Panc1 (cell line): ENCODE measurements at regions not wholly inside any gene's neighbourhood (a gene's known extent, or its start where the extent isn't known, plus 50 kb on each side); places are given as distances from the start of the nearest gene placed in this dataset.

Source experiments
- ATAC-seq: fragments of 200-7000 bp; cut with Tn5 transposase; 2 replicates; pipeline ENCODE4 v1.9.1; 2020; ENCODE audit warnings: mild to moderate bottlenecking, moderate library complexity
- BruUV-seq: library from RNA; stranded (reverse); fragments of 400-500 nt; replicated peaks from 2 replicates; lab custom pipeline; 2021; lab: Mats Ljungman, UMichigan
- CTCF ChIA-PET: fragments of 300-600 bp; sonication (Branson Sonifier 250); formaldehyde crosslinking; loops from one replicate; lab custom pipeline; 2022; ENCODE audit warnings: antibody characterized with exemption; lab: Charles Lee
- POLR2A ChIA-PET: fragments of 300-600 bp; sonication (Branson Sonifier 250); formaldehyde crosslinking; loops from one replicate; lab custom pipeline; 2022; ENCODE audit warnings: antibody characterized with exemption; lab: Charles Lee
- DNase-seq: peaks from one replicate; pipeline ENCODE4 v3.0.0-alpha.2; 2010; ENCODE audit warnings: low read depth, low spot score
- H3K27ac ChIP-seq: 2 replicates; pipeline ENCODE4 v1.5.1; 2011; ENCODE audit warnings: mild to moderate bottlenecking, low read length, inconsistent platforms
- H3K27me3 ChIP-seq: fragments of 200-500 bp; sonication (Bioruptor generic); 2 replicates; pipeline ENCODE4 v1.6.0; 2014; ENCODE audit warnings: low read length, inconsistent platforms; ENCODE audit not compliant: control insufficient read depth, insufficient read depth
- H3K36me3 ChIP-seq: fragments of 200-500 bp; sonication (Bioruptor generic); 2 replicates; pipeline ENCODE4 v1.5.1; 2014; ENCODE audit warnings: inconsistent platforms, mild to moderate bottlenecking, low read length, moderate library complexity; ENCODE audit not compliant: control insufficient read depth, insufficient read depth
- H3K4me1 ChIP-seq: 2 replicates; pipeline ENCODE4 v1.5.1; 2011; ENCODE audit warnings: inconsistent platforms, mild to moderate bottlenecking, low read length, moderate library complexity; ENCODE audit not compliant: control insufficient read depth, insufficient read depth
- H3K4me3 ChIP-seq, 2 experiments: 2 replicates each; pipeline ENCODE4 v1.5.1; 2011 to 2012; ENCODE audit warnings: low read depth in 2 of 2, low read length in 2 of 2, mild to moderate bottlenecking in 2 of 2, inconsistent platforms in 1 of 2, moderate library complexity in 1 of 2
- H3K9me3 ChIP-seq: fragments of 200-500 bp; sonication (Bioruptor generic); 2 replicates; pipeline ENCODE4 v1.5.1; 2014; ENCODE audit warnings: low read depth, mild to moderate bottlenecking, inconsistent platforms, low read length, moderate library complexity; ENCODE audit not compliant: control insufficient read depth, insufficient read depth
- POLR2AphosphoS5 ChIP-seq: IDR thresholded peaks from 2 replicates; pipeline ENCODE4 v1.6.1; 2012; ENCODE audit warnings: mild to moderate bottlenecking, low read depth, low read length, moderate library complexity
- SIN3A ChIP-seq: IDR thresholded peaks from 2 replicates; pipeline ENCODE4 v1.6.1; 2012; ENCODE audit warnings: low read depth, mild to moderate bottlenecking, low read length, moderate library complexity, borderline replicate concordance; ENCODE audit not compliant: insufficient read depth
- TCF7L2 ChIP-seq: IDR thresholded peaks from 2 replicates; pipeline ENCODE4 v1.6.1; 2011; ENCODE audit warnings: mild to moderate bottlenecking, low read depth, low read length, inconsistent platforms
- in situ Hi-C: cut with HindIII; loops from 2 replicates; pipeline ENCODE4 v1.10.0; 2016; ENCODE audit warnings: low sequenced_read_pairs, low pct_unique_long_range_greater_than_20kb
- intact Hi-C: fragments of 100-400 bp; cut with micrococcal nuclease; formaldehyde crosslinking; loops from one replicate; pipeline ENCODE4 v1.10.0; 2022; ENCODE audit not compliant: unreplicated experiment
- TF ChIP-seq, protein P1 (sequence below): fragments of 450-650 bp; IDR thresholded peaks from 2 replicates; pipeline ENCODE4 v1.5.1; 2017; ENCODE audit warnings: mild to moderate bottlenecking
- TF ChIP-seq, protein P2 (sequence below), 2 experiments: IDR thresholded peaks; 2 replicates each; pipeline ENCODE4 v1.6.1; 2011 to 2012; ENCODE audit warnings: low read depth in 2 of 2, control low read depth in 1 of 2, low read length in 1 of 2, mild to moderate bottlenecking in 1 of 2, moderate library complexity in 1 of 2; ENCODE audit not compliant: insufficient read depth in 1 of 2

DNA sequence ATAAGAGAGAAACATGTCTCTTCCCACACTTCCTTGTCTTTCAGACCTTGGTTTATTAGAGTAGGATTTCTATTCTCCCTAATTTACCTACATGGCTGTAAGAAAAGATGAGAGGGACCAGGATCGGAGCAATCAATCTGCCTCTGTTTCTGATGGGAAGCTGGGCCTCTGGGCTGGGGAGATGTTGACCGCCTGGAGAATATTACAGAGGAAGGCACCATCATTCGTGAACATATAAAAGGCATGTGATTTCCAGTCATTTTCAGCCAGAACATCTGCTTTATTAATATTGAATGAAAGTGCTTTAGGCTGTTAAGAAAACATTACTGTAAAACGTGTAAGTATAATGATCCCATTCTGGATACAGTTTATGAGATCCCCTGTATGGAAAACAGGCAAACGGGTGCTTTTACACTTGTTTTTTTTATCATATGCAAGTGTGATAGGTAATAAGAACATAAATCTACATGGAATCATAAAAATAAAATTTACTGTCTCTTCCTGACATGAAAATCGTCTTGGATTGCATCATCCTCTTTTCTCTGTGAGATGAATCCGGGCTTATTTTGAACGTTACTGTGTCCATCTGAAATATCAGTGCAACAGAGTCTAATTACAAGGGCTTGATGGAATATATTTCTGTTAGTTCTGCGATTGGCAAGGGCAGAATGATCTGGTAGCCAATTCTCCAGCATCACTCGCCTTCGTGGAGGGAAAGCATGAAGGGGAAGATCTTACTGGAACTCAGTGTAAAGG, 94.5 kb upstream of the BAIAP2L1 start:
- ATAC-seq, result no peak
- Histone ChIP-seq H3K27ac (no peak overlapping the region), H3K4me1 (no peaks in the 10 kb centered on the region), H3K36me3 (no peaks in the 10 kb centered on the region), H3K9me3 (no peaks in the 10 kb centered on the region), H3K27me3 (no peaks in the 10 kb centered on the region), H3K4me3 (no peak overlapping the region)
- TF ChIP-seq, protein P1, sequence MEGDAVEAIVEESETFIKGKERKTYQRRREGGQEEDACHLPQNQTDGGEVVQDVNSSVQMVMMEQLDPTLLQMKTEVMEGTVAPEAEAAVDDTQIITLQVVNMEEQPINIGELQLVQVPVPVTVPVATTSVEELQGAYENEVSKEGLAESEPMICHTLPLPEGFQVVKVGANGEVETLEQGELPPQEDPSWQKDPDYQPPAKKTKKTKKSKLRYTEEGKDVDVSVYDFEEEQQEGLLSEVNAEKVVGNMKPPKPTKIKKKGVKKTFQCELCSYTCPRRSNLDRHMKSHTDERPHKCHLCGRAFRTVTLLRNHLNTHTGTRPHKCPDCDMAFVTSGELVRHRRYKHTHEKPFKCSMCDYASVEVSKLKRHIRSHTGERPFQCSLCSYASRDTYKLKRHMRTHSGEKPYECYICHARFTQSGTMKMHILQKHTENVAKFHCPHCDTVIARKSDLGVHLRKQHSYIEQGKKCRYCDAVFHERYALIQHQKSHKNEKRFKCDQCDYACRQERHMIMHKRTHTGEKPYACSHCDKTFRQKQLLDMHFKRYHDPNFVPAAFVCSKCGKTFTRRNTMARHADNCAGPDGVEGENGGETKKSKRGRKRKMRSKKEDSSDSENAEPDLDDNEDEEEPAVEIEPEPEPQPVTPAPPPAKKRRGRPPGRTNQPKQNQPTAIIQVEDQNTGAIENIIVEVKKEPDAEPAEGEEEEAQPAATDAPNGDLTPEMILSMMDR, result no peak
- TF ChIP-seq, protein P2, sequence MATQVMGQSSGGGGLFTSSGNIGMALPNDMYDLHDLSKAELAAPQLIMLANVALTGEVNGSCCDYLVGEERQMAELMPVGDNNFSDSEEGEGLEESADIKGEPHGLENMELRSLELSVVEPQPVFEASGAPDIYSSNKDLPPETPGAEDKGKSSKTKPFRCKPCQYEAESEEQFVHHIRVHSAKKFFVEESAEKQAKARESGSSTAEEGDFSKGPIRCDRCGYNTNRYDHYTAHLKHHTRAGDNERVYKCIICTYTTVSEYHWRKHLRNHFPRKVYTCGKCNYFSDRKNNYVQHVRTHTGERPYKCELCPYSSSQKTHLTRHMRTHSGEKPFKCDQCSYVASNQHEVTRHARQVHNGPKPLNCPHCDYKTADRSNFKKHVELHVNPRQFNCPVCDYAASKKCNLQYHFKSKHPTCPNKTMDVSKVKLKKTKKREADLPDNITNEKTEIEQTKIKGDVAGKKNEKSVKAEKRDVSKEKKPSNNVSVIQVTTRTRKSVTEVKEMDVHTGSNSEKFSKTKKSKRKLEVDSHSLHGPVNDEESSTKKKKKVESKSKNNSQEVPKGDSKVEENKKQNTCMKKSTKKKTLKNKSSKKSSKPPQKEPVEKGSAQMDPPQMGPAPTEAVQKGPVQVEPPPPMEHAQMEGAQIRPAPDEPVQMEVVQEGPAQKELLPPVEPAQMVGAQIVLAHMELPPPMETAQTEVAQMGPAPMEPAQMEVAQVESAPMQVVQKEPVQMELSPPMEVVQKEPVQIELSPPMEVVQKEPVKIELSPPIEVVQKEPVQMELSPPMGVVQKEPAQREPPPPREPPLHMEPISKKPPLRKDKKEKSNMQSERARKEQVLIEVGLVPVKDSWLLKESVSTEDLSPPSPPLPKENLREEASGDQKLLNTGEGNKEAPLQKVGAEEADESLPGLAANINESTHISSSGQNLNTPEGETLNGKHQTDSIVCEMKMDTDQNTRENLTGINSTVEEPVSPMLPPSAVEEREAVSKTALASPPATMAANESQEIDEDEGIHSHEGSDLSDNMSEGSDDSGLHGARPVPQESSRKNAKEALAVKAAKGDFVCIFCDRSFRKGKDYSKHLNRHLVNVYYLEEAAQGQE (IDR thresholded peaks at IDR 0.05; ENCODE audit: insufficient read depth in 1 of 2, low read depth in 2 of 2, low read length in 1 of 2), result no peak
- TF ChIP-seq SIN3A (no peak), POLR2AphosphoS5 (no peak), TCF7L2 (no peak)
- intact Hi-C loops, result no loop called here
- POLR2A ChIA-PET, result no interaction called here
- DNase-seq, result no peak
- no TSS peak for BruUV-seq
- in situ Hi-C loops, result no loop called here
- CTCF ChIA-PET, result no interaction called here

DNA sequence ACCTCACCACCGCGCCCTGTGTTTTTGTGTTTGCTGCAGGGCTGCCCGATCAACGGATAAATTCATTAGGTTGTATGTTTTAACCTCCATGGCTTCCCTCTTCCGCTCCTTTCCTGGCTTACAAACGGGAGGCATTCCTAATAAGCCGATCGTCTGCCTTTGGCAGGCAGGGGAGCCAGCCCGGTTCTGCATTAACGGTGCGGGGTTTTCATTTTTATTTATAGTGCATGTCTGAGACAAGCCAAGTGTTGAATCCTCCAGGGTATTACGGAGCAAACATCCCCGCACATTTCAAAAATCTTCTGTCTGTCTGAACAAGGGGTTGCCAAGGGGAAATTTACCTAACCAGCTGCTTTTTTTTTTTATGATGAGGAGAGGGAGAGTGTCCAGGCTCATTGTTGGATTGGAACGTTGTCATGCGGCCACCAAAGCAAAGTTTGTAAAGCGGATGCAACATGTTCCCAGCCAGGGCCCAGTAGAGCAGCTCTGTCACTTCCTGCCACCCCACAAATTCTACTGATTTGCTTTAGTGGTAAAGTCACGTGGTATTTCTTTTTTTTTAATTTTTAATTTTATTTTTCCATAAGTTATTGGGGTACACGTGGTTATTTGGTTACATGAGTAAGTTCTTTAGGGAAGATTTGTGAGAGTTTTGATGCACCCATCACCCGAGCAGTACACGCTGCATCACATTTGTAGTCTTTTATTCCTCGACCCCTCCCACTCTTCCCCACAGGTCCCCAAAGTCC, 92.3 kb upstream of the BAIAP2L1 start:
- Histone ChIP-seq H3K36me3 (no peaks in the 10 kb centered on the region), H3K27ac (no peak overlapping the region), H3K4me3 (no peak overlapping the region), H3K27me3 (no peaks in the 10 kb centered on the region), H3K9me3 (no peaks in the 10 kb centered on the region), H3K4me1 (no peaks in the 10 kb centered on the region)
- CTCF ChIA-PET, result no interaction called here
- BruUV-seq, result no TSS peak
- in situ Hi-C loops (no loop called here), intact Hi-C loops (no loop called here)
- no peak for ATAC-seq
- TF ChIP-seq, protein P1, result no peak
- TF ChIP-seq, protein P2 (IDR thresholded peaks at IDR 0.05; ENCODE audit: insufficient read depth in 1 of 2, low read depth in 2 of 2, low read length in 1 of 2), result no peak
- no peak for TF ChIP-seq POLR2AphosphoS5
- no peak for TF ChIP-seq SIN3A
- TF ChIP-seq TCF7L2, result no peak
- no peak for DNase-seq
- POLR2A ChIA-PET, result no interaction called here
